ENCODE measurements at regions not wholly inside any gene's neighbourhood (a gene's known extent, or its start where the extent isn't known, plus 50 kb on each side); places are given as distances from the start of the nearest gene placed in this dataset.
"Not testable (repeated sequence)": the region's sequence is repeated elsewhere in the genome, so short reads cannot be mapped to it uniquely, and the experiment has no call there.

GRCh38 chr4:57971261-57971660, 861.1 kb upstream of the IGFBP7 start:
- H3K4me3 ChIP-seq: no peak overlapping the region
- H3K27ac ChIP-seq: no peak overlapping the region
- no peaks in the 10 kb centered on the region for H3K4me1 ChIP-seq
- TF ChIP-seq POLR2AphosphoS5 (IDR thresholded peaks at IDR 0.05): no peak
- no peak for TF ChIP-seq POLR2A (IDR thresholded peaks at IDR 0.05)
- TF ChIP-seq, protein P1, sequence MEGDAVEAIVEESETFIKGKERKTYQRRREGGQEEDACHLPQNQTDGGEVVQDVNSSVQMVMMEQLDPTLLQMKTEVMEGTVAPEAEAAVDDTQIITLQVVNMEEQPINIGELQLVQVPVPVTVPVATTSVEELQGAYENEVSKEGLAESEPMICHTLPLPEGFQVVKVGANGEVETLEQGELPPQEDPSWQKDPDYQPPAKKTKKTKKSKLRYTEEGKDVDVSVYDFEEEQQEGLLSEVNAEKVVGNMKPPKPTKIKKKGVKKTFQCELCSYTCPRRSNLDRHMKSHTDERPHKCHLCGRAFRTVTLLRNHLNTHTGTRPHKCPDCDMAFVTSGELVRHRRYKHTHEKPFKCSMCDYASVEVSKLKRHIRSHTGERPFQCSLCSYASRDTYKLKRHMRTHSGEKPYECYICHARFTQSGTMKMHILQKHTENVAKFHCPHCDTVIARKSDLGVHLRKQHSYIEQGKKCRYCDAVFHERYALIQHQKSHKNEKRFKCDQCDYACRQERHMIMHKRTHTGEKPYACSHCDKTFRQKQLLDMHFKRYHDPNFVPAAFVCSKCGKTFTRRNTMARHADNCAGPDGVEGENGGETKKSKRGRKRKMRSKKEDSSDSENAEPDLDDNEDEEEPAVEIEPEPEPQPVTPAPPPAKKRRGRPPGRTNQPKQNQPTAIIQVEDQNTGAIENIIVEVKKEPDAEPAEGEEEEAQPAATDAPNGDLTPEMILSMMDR (IDR thresholded peaks at IDR 0.05): no peak
- no peaks in the 10 kb centered on the region for H3K27me3 ChIP-seq
- peaks cover 8 to 14% of the 10 kb centered on the region in 2 donors for H3K9me3 ChIP-seq
- H3K36me3 ChIP-seq: no peaks in the 10 kb centered on the region
- no peak for DNase-seq (ENCODE audit: low spot score in 2 of 2)
- intact Hi-C loops (cut with DNase I; ENCODE audit: low total_unique reads): no loop called here

- Histone ChIP-seq H3K36me3 (no peaks in the 10 kb centered on the region), H3K27me3 (no peaks in the 10 kb centered on the region), H3K9me3 (peaks cover 8 to 24% of the 10 kb centered on the region in 2 donors), H3K27ac (no peak overlapping the region), H3K4me1 (no peaks in the 10 kb centered on the region), H3K4me3 (no peak overlapping the region)
- no peak for DNase-seq (ENCODE audit: low spot score in 2 of 2)
- TF ChIP-seq POLR2AphosphoS5 (IDR thresholded peaks at IDR 0.05) (no peak), POLR2A (IDR thresholded peaks at IDR 0.05) (no peak)
- TF ChIP-seq, protein P1 (IDR thresholded peaks at IDR 0.05): no peak
- intact Hi-C loops (cut with DNase I; ENCODE audit: low total_unique reads): no loop called here
Measured at GRCh38 chr4:57966987-57967760, 857.0 kb upstream of the IGFBP7 start.

DNA sequence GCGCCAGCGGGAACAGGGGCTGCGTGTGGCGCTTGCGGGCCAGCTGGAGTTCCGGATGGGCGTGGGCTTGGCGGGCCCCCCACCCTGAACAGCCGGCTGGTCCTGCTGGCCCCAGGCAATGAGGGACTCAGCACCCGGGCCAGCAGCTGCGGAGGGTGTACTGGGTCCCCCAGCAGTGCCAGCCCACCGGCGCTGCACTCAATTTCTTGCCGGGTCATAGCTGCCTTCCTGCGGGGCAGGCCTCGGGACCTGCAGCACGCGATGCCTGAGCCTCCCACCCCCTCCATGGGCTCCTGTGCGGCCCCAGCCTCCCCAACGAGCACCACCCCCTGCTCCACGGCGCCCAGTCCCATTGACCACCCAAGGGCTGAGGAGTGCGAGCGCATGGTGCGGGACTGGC, 855.2 kb upstream of the IGFBP7 start:
- H3K36me3 ChIP-seq; H3K4me1 ChIP-seq; H3K27me3 ChIP-seq; H3K4me3 ChIP-seq; H3K27ac ChIP-seq; intact Hi-C loops (cut with DNase I; ENCODE audit: low total_unique reads); DNase-seq (ENCODE audit: low spot score in 2 of 2): not testable (repeated sequence)
- H3K9me3 ChIP-seq: peaks cover 8 to 24% of the 10 kb centered on the region in 2 donors

- H3K4me1 ChIP-seq: no peaks in the 10 kb centered on the region
- H3K36me3 ChIP-seq: no peaks in the 10 kb centered on the region
- no peak for TF ChIP-seq POLR2A (IDR thresholded peaks at IDR 0.05)
- TF ChIP-seq, protein P1 (IDR thresholded peaks at IDR 0.05): no peak
- TF ChIP-seq POLR2AphosphoS5 (IDR thresholded peaks at IDR 0.05): no peak
- H3K9me3 ChIP-seq: no peaks in the 10 kb centered on the region
- no peak overlapping the region for H3K27ac ChIP-seq
- intact Hi-C loops (cut with DNase I; ENCODE audit: low total_unique reads): no loop called here
- H3K4me3 ChIP-seq: no peak overlapping the region
- no peak for DNase-seq (ENCODE audit: low spot score in 2 of 2)
- no peaks in the 10 kb centered on the region for H3K27me3 ChIP-seq
Measured at GRCh38 chr4:57945298-57945697, 835.1 kb upstream of the IGFBP7 start.

- intact Hi-C loops (cut with DNase I; ENCODE audit: low total_unique reads): no loop called here
- no peak for DNase-seq (ENCODE audit: low spot score in 2 of 2)
Measured at GRCh38 chr4:57943682-57944081, 833.5 kb upstream of the IGFBP7 start.

GRCh38 chr4:57937326-57937725, 827.1 kb upstream of the IGFBP7 start:
- H3K4me3 ChIP-seq; H3K9me3 ChIP-seq; H3K27ac ChIP-seq; H3K27me3 ChIP-seq; DNase-seq (ENCODE audit: low spot score in 2 of 2); H3K36me3 ChIP-seq; intact Hi-C loops (cut with DNase I; ENCODE audit: low total_unique reads); H3K4me1 ChIP-seq: not testable (repeated sequence)

More at GRCh38 chr4:57943682-57944081, 833.5 kb upstream of the IGFBP7 start:
- no peaks in the 10 kb centered on the region for H3K36me3 ChIP-seq
- no peak overlapping the region for H3K27ac ChIP-seq
- TF ChIP-seq, protein P1 (IDR thresholded peaks at IDR 0.05): no peak
- H3K4me3 ChIP-seq: no peak overlapping the region
- no peaks in the 10 kb centered on the region for H3K9me3 ChIP-seq
- H3K4me1 ChIP-seq: no peaks in the 10 kb centered on the region
- no peaks in the 10 kb centered on the region for H3K27me3 ChIP-seq
